ENCODE measurements at regions not wholly inside any gene's neighbourhood (a gene's known extent, or its start where the extent isn't known, plus 50 kb on each side); places are given as distances from the start of the nearest gene placed in this dataset.

- Histone ChIP-seq H4K5ac (ENCODE audit: insufficient read length, low read depth, low read length) (no peak overlapping the region), H3K9me3 (ENCODE audit: control insufficient read depth, low read depth, low read length) (no peaks in the 10 kb centered on the region), H2BK15ac (ENCODE audit: low read depth, low read length) (no peak overlapping the region), H3K79me1 (ENCODE audit: insufficient read depth, low read depth, low read length, poor library complexity, severe bottlenecking) (no peaks in the 10 kb centered on the region), H3K23me2 (ENCODE audit: insufficient read length, low read depth, low read length, poor library complexity, severe bottlenecking) (no peaks in the 10 kb centered on the region), H3K79me2 (ENCODE audit: insufficient read depth, low read length) (no peaks in the 10 kb centered on the region), H2BK12ac (ENCODE audit: insufficient read length, low read depth, low read length) (no peak overlapping the region), H4K20me1 (ENCODE audit: control insufficient read depth, insufficient read depth, insufficient read length) (no peaks in the 10 kb centered on the region), H2BK5ac (ENCODE audit: insufficient read length, low read length) (no peak overlapping the region), H3K9ac (ENCODE audit: extremely low read depth, insufficient read length, low read length) (no peak overlapping the region), H3K27ac (ENCODE audit: insufficient read length, low read depth, low read length) (no peak overlapping the region), H3K23ac (ENCODE audit: insufficient read length, low read depth, low read length) (no peak overlapping the region), H4K91ac (ENCODE audit: insufficient read length, low read depth, low read length) (no peak overlapping the region), H2BK20ac (ENCODE audit: low read depth, low read length, poor library complexity, severe bottlenecking) (no peak overlapping the region), H3K4ac (ENCODE audit: low read depth, low read length) (no peak overlapping the region), H3K14ac (ENCODE audit: insufficient read depth, low read length) (no peak overlapping the region), H4K8ac (replicated peaks; ENCODE audit: insufficient read length, low read depth, low read length) (no peak overlapping the region), H2AK5ac (ENCODE audit: insufficient read length, low read length) (no peak overlapping the region), H3K18ac (ENCODE audit: insufficient read length, low read depth, low read length) (no peak overlapping the region), H3K27me3 (ENCODE audit: insufficient read depth, low read length) (no peaks in the 10 kb centered on the region), H2AFZ (ENCODE audit: low read length) (no peak overlapping the region), H2BK120ac (ENCODE audit: low read depth, low read length, poor library complexity, severe bottlenecking) (no peak overlapping the region), H3K4me2 (ENCODE audit: insufficient read depth, insufficient read length, low read length) (no peak overlapping the region), H3K56ac (ENCODE audit: insufficient read length, low read depth, low read length) (no peak overlapping the region), H3K4me1 (ENCODE audit: insufficient read depth, low read length) (no peaks in the 10 kb centered on the region), H3T11ph (ENCODE audit: low read length) (no peak overlapping the region)
- TF ChIP-seq CTCF (conservative IDR thresholded peaks at IDR 0.05) = no peak
- no peak overlapping the region for H3K27ac Mint-ChIP-seq
- H3K27me3 Mint-ChIP-seq (ENCODE audit: low read depth) = no peaks in the 10 kb centered on the region
- H3K36me3 Mint-ChIP-seq (ENCODE audit: insufficient read depth in 1 of 3, low read depth in 3 of 3) = no peaks in the 10 kb centered on the region
- peaks cover 9% of the 10 kb centered on the region in 2 experiments for H3K4me1 Mint-ChIP-seq
- WGBS (ENCODE audit: extremely low coverage, insufficient read length, low lambda C conversion rate) = no CpG with 5 or more reads among the region's 1 CpG
- no peak overlapping the region for H3K4me3 Mint-ChIP-seq
- no peaks in the 10 kb centered on the region for H3K9me3 Mint-ChIP-seq
- no peak for DNase-seq
Observed at GRCh38 chr10:84706431-84706830, 378.0 kb downstream of the CCSER2 start.

Data from H9 (cell line).